PC-9 (cell line): ENCODE measurements at regions not wholly inside any gene's neighbourhood (a gene's known extent, or its start where the extent isn't known, plus 50 kb on each side); places are given as distances from the start of the nearest gene placed in this dataset.
A peak's percentile ranks its signal among the peaks of the same experiment; 100 is the strongest.

ENCODE experiments used
- BruUV-seq: library from RNA; stranded (reverse); fragments of 400-500 nt; replicated peaks from 2 replicates; lab custom pipeline; 2021; lab: Mats Ljungman, UMichigan
- CTCF ChIA-PET: fragments of 300-600 bp; sonication (Branson Sonifier 250); formaldehyde crosslinking; loops from one replicate; lab custom pipeline; 2022; ENCODE audit warnings: antibody characterized with exemption; lab: Charles Lee
- POLR2A ChIA-PET: fragments of 300-600 bp; sonication (Branson Sonifier 250); formaldehyde crosslinking; loops from one replicate; lab custom pipeline; 2022; ENCODE audit warnings: antibody characterized with exemption; ENCODE audit not compliant: unreplicated experiment; lab: Charles Lee
- DNase-seq, 2 experiments: peaks; one replicate each; pipeline versions ENCODE4 v3.0.0 to v3.0.0-alpha.2; 2015 to 2022; ENCODE audit warnings: mixed read lengths in 1 of 2
- H2AFZ ChIP-seq: fragments of 200-600 bp; sonication (generic); 2 replicates; pipeline ENCODE4 v1.8.1; 2017; ENCODE audit warnings: antibody characterized with exemption
- H3F3A ChIP-seq: fragments of 200-600 bp; sonication (generic); 2 replicates; pipeline ENCODE4 v1.8.1; 2017; ENCODE audit warnings: antibody characterized with exemption, mild to moderate bottlenecking, low read depth; ENCODE audit not compliant: insufficient read depth
- H3K27ac ChIP-seq: fragments of 200-600 bp; sonication (generic); 2 replicates; pipeline ENCODE4 v1.6.1; 2016; ENCODE audit warnings: mixed run types
- H3K27me3 ChIP-seq: fragments of 200-600 bp; sonication (generic); 2 replicates; pipeline ENCODE4 v1.6.1; 2016; ENCODE audit warnings: low read depth, mixed run types; ENCODE audit not compliant: insufficient read depth
- H3K36me3 ChIP-seq: fragments of 200-600 bp; sonication (generic); 2 replicates; pipeline ENCODE4 v1.6.1; 2016; ENCODE audit warnings: low read depth, mixed run types
- H3K4me1 ChIP-seq: fragments of 200-600 bp; sonication (generic); replicated peaks from 2 replicates; pipeline ENCODE4 v1.6.1; 2016; ENCODE audit warnings: mixed run types; ENCODE audit not compliant: insufficient read depth
- H3K4me2 ChIP-seq: fragments of 200-600 bp; sonication (generic); 2 replicates; pipeline ENCODE4 v1.6.1; 2017; ENCODE audit warnings: mixed run types
- H3K4me3 ChIP-seq: fragments of 200-600 bp; sonication (generic); 2 replicates; pipeline ENCODE4 v1.6.1; 2016; ENCODE audit warnings: mixed run types
- H3K79me2 ChIP-seq: fragments of 200-600 bp; sonication (generic); 2 replicates; pipeline ENCODE4 v1.6.1; 2017; ENCODE audit warnings: low read depth, mixed run types
- H3K9me2 ChIP-seq: fragments of 200-600 bp; sonication (generic); 2 replicates; pipeline ENCODE4 v1.8.1; 2017; ENCODE audit warnings: mild to moderate bottlenecking; ENCODE audit not compliant: insufficient read depth
- H3K9me3 ChIP-seq: fragments of 200-600 bp; sonication (generic); 2 replicates; pipeline ENCODE4 v1.8.1; 2016; ENCODE audit warnings: low read depth; ENCODE audit not compliant: insufficient read depth
- H4K20me1 ChIP-seq: fragments of 200-600 bp; sonication (generic); 2 replicates; pipeline ENCODE4 v1.8.1; 2017; ENCODE audit not compliant: insufficient read depth
- CTCF ChIP-seq: fragments of 200-600 bp; sonication (generic); conservative IDR thresholded peaks from 2 replicates; pipeline ENCODE4 v1.6.1; 2017; ENCODE audit warnings: mixed run types, antibody characterized with exemption, mild to moderate bottlenecking, moderate library complexity
- EZH2 ChIP-seq: fragments of 200-600 bp; sonication (generic); IDR thresholded peaks from 2 replicates; pipeline ENCODE4 v1.8.0; 2017; ENCODE audit warnings: antibody characterized with exemption, low read depth
- intact Hi-C: fragments of 100-400 bp; cut with micrococcal nuclease; formaldehyde crosslinking; loops from one replicate; pipeline ENCODE4 v1.10.0; 2022; ENCODE audit not compliant: unreplicated experiment

- Histone ChIP-seq H3K4me1 (peaks cover 38% of the 10 kb centered on the region), H2AFZ (peak overlapping the region; percentile 72), H3K79me2 (no peaks in the 10 kb centered on the region), H3K27me3 (no peaks in the 10 kb centered on the region), H3K4me2 (peak overlapping the region; percentile 64), H3K9me3 (no peaks in the 10 kb centered on the region), H3K36me3 (no peaks in the 10 kb centered on the region), H3F3A (peaks cover 21% of the 10 kb centered on the region; the same call in 1 of the 2 replicates), H3K9me2 (no peaks in the 10 kb centered on the region), H4K20me1 (no peaks in the 10 kb centered on the region), H3K27ac (peak overlapping the region; percentile 67), H3K4me3 (no peak overlapping the region)
- ChIA-PET CTCF (no interaction called here), POLR2A (interaction anchor here (0.6 kb wide), 1 partner anchor 116 kb away, joined by 4 read pairs; no protein-coding TSS in a partner anchor)
- no TSS peak for BruUV-seq
- TF ChIP-seq CTCF (no peak), EZH2 (no peak)
- no peak for DNase-seq
- intact Hi-C loops: loop anchor here (1.0 to 2.0 kb wide), 3 partner anchors 77 to 157 kb away; no protein-coding TSS in a partner anchor
Measured at GRCh38 chr4:123555807-123556273, 159.2 kb downstream of the SPRY1 start.

GRCh38 chr4:123556526-123556925 lies 159.9 kb downstream of the SPRY1 start:
- Histone ChIP-seq H3K9me3 (no peaks in the 10 kb centered on the region), H3K36me3 (no peaks in the 10 kb centered on the region), H3K9me2 (no peaks in the 10 kb centered on the region), H2AFZ (no peak overlapping the region), H3K4me1 (peaks cover 38% of the 10 kb centered on the region), H3F3A (peaks cover 21% of the 10 kb centered on the region; the same call in 1 of the 2 replicates), H3K4me2 (no peak overlapping the region), H3K27ac (no peak overlapping the region), H3K4me3 (no peak overlapping the region), H3K79me2 (no peaks in the 10 kb centered on the region), H3K27me3 (no peaks in the 10 kb centered on the region), H4K20me1 (no peaks in the 10 kb centered on the region)
- ChIA-PET POLR2A (no interaction called here), CTCF (no interaction called here)
- DNase-seq: no peak
- no TSS peak for BruUV-seq
- TF ChIP-seq CTCF: no peak
- no peak for TF ChIP-seq EZH2
- intact Hi-C loops: no loop called here

GRCh38 chr4:123557857-123558536 lies 161.4 kb downstream of the SPRY1 start:
- H3K79me2 ChIP-seq: no peaks in the 10 kb centered on the region
- ChIA-PET CTCF (interaction anchor here (0.6 kb wide), 1 partner anchor 1744 kb away, joined by 6 read pairs; no protein-coding TSS in a partner anchor), POLR2A (no interaction called here)
- H3K9me3 ChIP-seq: no peaks in the 10 kb centered on the region
- no peaks in the 10 kb centered on the region for H3K36me3 ChIP-seq
- H3F3A ChIP-seq: peaks cover 21% of the 10 kb centered on the region; the same call in 1 of the 2 replicates
- H3K9me2 ChIP-seq: no peaks in the 10 kb centered on the region
- no peak overlapping the region for H3K27ac ChIP-seq
- H3K27me3 ChIP-seq: no peaks in the 10 kb centered on the region
- H3K4me2 ChIP-seq: no peak overlapping the region
- no TSS peak for BruUV-seq
- DNase-seq: no peak
- no peak overlapping the region for H3K4me3 ChIP-seq
- no peak overlapping the region for H2AFZ ChIP-seq
- TF ChIP-seq EZH2: no peak
- H4K20me1 ChIP-seq: no peaks in the 10 kb centered on the region
- peaks cover 38% of the 10 kb centered on the region for H3K4me1 ChIP-seq
- intact Hi-C loops: no loop called here
